Peyer's patch (tissue), 4 donors: ENCODE measurements at regions not wholly inside any gene's neighbourhood (a gene's known extent, or its start where the extent isn't known, plus 50 kb on each side); places are given as distances from the start of the nearest gene placed in this dataset.

ENCODE experiments used
- DNase-seq, 3 donors: peaks; one replicate each; pipeline ENCODE4 v3.0.0-alpha.2; 2017 to 2019
- H3K27ac ChIP-seq, 4 donors: fragments of 200-600 bp; sonication (generic); one replicate each; pipeline ENCODE4 v1.5.1; 2016 to 2019
- H3K27me3 ChIP-seq, 2 donors: fragments of 200-600 bp; sonication (generic); one replicate each; pipeline ENCODE4 v1.5.1; 2019
- H3K36me3 ChIP-seq, 3 donors: fragments of 200-600 bp; sonication (generic); one replicate each; pipeline ENCODE4 v1.5.1; 2016 to 2019
- H3K4me1 ChIP-seq, 4 donors: fragments of 200-600 bp; sonication (generic); one replicate each; pipeline ENCODE4 v1.5.1; 2016 to 2019
- H3K4me3 ChIP-seq, 4 donors: fragments of 200-600 bp; sonication (generic); 1 replicate in 3 of 4; 2 replicates in 1 of 4; pipeline ENCODE4 v1.5.1; 2016 to 2019; ENCODE audit warnings: mild to moderate bottlenecking in 1 of 4
- H3K9me3 ChIP-seq, 4 donors: fragments of 200-600 bp; sonication (generic); one replicate each; pipeline ENCODE4 v1.5.1; 2016 to 2019; ENCODE audit warnings: mild to moderate bottlenecking in 1 of 4
- POLR2A ChIP-seq, 2 donors: fragments of 450-650 bp; IDR thresholded peaks; one replicate each; pipeline ENCODE4 v1.5.1; 2017; ENCODE audit warnings: antibody characterized with exemption in 2 of 2, mild to moderate bottlenecking in 2 of 2, moderate library complexity in 2 of 2
- TF ChIP-seq, protein P1 (sequence below), 6 experiments: fragments of 450-650 bp in 4 of 6; fragments of 200-600 bp in 2 of 6; sonication (generic) in 1 of 6; IDR thresholded peaks; one replicate each; pipeline ENCODE4 v1.5.1; 2017 to 2019; ENCODE audit warnings: antibody characterized with exemption in 6 of 6, mild to moderate bottlenecking in 3 of 6, moderate library complexity in 1 of 6

DNA sequence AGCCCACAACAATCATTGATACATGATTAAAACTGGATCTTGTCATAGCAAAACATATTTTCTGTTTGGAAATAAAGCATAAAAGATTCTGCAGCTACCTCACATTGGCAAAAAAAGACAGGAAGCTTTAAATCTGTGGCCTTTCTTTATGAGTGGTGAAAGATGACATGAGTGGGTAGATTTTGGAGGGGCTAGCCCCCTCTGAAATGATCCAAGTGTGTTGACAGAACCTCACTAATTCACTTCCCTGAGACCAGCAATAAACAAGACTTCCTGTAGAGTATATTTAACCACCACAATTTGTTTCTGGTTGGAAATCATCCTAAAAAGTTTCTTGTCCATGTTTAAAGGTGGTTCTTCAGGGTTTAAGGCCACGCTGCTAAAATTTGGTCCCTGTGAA is 530.8 kb downstream of the SPATA31D1 start:
- Histone ChIP-seq H3K27me3 (no peaks in the 10 kb centered on the region), H3K9me3 (no peaks in the 10 kb centered on the region), H3K4me1 (no peaks in the 10 kb centered on the region), H3K27ac (no peak overlapping the region), H3K4me3 (no peak overlapping the region), H3K36me3 (no peaks in the 10 kb centered on the region)
- TF ChIP-seq, protein P1, sequence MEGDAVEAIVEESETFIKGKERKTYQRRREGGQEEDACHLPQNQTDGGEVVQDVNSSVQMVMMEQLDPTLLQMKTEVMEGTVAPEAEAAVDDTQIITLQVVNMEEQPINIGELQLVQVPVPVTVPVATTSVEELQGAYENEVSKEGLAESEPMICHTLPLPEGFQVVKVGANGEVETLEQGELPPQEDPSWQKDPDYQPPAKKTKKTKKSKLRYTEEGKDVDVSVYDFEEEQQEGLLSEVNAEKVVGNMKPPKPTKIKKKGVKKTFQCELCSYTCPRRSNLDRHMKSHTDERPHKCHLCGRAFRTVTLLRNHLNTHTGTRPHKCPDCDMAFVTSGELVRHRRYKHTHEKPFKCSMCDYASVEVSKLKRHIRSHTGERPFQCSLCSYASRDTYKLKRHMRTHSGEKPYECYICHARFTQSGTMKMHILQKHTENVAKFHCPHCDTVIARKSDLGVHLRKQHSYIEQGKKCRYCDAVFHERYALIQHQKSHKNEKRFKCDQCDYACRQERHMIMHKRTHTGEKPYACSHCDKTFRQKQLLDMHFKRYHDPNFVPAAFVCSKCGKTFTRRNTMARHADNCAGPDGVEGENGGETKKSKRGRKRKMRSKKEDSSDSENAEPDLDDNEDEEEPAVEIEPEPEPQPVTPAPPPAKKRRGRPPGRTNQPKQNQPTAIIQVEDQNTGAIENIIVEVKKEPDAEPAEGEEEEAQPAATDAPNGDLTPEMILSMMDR (IDR thresholded peaks at IDR 0.05): no peak
- no peak for TF ChIP-seq POLR2A (IDR thresholded peaks at IDR 0.05)
- no peak for DNase-seq

DNA sequence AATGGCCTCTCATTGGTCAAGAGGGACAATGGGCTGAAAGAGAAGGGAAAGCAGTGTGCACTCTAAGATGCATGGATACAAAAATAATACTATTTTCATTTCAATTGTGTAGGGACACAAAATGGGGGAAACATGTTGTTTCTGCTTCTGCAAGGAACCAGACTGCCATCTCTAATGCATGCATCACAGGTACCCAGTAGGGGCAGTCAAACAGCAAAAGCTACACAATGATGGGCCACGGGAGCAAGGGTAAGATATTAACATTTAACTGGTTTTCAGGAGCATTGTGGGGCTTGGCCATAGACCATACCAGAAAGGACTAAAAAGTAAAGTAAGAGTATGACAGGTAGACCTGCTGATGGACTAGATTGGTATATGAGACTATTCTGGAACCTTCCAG is 535.8 kb downstream of the SPATA31D1 start:
- Histone ChIP-seq H3K4me3 (no peak overlapping the region), H3K27ac (no peak overlapping the region), H3K27me3 (no peaks in the 10 kb centered on the region), H3K36me3 (no peaks in the 10 kb centered on the region), H3K9me3 (no peaks in the 10 kb centered on the region), H3K4me1 (no peaks in the 10 kb centered on the region)
- no peak for DNase-seq
- TF ChIP-seq, protein P1 (IDR thresholded peaks at IDR 0.05): no peak
- no peak for TF ChIP-seq POLR2A (IDR thresholded peaks at IDR 0.05)

DNA sequence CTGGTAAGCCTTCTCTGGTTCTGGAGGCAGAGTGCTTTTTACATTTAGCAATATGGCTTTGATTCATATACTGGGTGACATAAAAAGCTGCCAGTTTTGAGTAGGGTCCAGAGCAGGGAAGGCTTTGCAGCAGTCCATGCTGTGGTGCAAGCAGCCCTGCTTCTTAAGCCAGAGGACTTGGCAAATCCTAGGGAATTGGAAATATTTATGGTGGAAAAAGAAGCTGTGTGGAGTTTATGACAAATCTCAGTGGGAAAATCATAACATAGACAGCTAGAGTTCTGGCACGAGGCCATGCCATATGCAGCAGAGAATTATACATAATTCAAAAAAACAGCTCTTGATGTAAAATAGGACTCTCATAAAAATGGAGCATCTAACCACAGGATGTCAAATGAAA is 536.4 kb downstream of the RASEF start:
- Histone ChIP-seq H3K4me3 (no peak overlapping the region), H3K9me3 (no peaks in the 10 kb centered on the region), H3K36me3 (no peaks in the 10 kb centered on the region), H3K27me3 (no peaks in the 10 kb centered on the region), H3K4me1 (no peaks in the 10 kb centered on the region), H3K27ac (no peak overlapping the region)
- TF ChIP-seq, protein P1 (IDR thresholded peaks at IDR 0.05): no peak
- no peak for TF ChIP-seq POLR2A (IDR thresholded peaks at IDR 0.05)
- DNase-seq: no peak

DNA sequence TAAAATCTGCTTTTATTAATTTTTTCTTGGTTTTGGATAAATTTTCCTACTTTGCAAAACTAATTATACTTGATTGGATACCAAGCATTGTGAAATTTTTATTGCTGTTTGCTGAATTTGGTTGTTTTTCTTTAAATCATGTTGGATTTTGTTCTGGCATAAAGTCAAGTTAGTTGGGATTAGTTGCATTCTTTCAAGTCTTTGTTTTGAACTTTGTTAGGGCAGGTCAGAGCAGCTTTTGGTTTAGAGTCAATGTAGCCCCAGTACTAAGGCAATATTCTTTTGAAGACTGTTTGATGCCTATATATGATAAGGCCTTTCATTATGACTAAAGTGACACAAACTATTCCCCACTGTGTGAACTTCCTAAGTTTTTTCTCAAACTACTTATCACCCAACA is 531.1 kb downstream of the RASEF start:
- TF ChIP-seq, protein P1 (IDR thresholded peaks at IDR 0.05): no peak
- TF ChIP-seq POLR2A (IDR thresholded peaks at IDR 0.05): no peak
- no peaks in the 10 kb centered on the region for H3K4me1 ChIP-seq
- DNase-seq: no peak
- H3K36me3 ChIP-seq: no peaks in the 10 kb centered on the region
- no peaks in the 10 kb centered on the region for H3K9me3 ChIP-seq
- H3K4me3 ChIP-seq: no peak overlapping the region
- no peaks in the 10 kb centered on the region for H3K27me3 ChIP-seq
- no peak overlapping the region for H3K27ac ChIP-seq

DNA sequence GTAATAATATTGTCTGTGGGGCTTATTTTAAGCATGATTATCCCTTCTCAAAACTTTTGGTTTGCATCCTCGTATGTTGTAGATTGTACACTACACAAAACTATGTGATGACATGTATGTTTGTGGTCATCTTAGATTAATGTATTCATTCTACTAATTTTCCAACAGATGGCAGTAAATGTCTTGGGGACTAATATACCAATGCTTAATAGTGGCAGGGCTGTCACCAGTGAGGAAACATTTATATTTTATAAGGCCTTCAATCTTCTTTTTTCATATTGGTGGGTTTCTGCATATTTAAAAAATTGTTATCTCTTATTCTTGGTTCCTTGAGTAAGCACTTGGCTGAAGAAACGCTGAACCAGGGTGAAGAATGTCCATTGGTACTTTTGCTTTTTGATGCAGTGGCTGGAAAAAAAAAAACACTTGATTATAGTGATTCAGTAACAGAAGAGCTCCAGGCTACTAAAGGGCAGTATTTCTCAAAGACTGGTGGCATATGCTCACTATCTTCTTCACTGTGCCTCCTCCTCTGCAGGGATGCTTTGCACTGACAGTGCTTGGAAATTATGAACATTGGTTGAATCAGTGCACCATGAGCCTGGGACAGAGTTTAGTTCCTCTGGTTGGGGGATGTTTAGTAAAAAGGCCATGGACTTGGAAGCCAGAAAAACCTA is 530.3 kb downstream of the RASEF start:
- TF ChIP-seq, protein P1 (IDR thresholded peaks at IDR 0.05): peak in 4 of 6 experiments; percentile 18 to 52 (median 45)
- TF ChIP-seq POLR2A (IDR thresholded peaks at IDR 0.05): no peak
- no peaks in the 10 kb centered on the region for H3K27me3 ChIP-seq
- no peak for DNase-seq

More for the DNA sequence above, 530.3 kb downstream of the RASEF start:
- Histone ChIP-seq H3K36me3 (no peaks in the 10 kb centered on the region), H3K27ac (no peak overlapping the region), H3K4me3 (no peak overlapping the region), H3K4me1 (no peaks in the 10 kb centered on the region), H3K9me3 (no peaks in the 10 kb centered on the region)
